ENCODE measurements at regions not wholly inside any gene's neighbourhood (a gene's known extent, or its start where the extent isn't known, plus 50 kb on each side); places are given as distances from the start of the nearest gene placed in this dataset.

- TF ChIP-seq POLR2AphosphoS5 (IDR thresholded peaks at IDR 0.05) (no peak), CTCF (IDR thresholded peaks at IDR 0.05) (no peak)
Observed at GRCh38 chr3:144948711-144949110, 977.1 kb downstream of the DIPK2A start.
